NK-92 treated with Interleukin-12 subunit alpha and Interleukin-12 subunit beta, amount 100 ng/mL, for 24 hours (cell line): ENCODE measurements at regions not wholly inside any gene's neighbourhood (a gene's known extent, or its start where the extent isn't known, plus 50 kb on each side); places are given as distances from the start of the nearest gene placed in this dataset.
"Not testable (repeated sequence)": the region's sequence is repeated elsewhere in the genome, so short reads cannot be mapped to it uniquely, and the experiment has no call there.

ENCODE experiments used
- DNase-seq: peaks from one replicate; lab custom pipeline; 2025; lab: John Stamatoyannopoulos, UW

GRCh38 chr6:103167345-103168071 lies 1692.2 kb downstream of the HACE1 start:
- no peak for DNase-seq

GRCh38 chr6:103154779-103155572 lies 1704.7 kb downstream of the HACE1 start:
- no peak for DNase-seq

GRCh38 chr6:103153016-103153415 lies 1706.7 kb downstream of the HACE1 start:
- no peak for DNase-seq

GRCh38 chr6:103142902-103143301 lies 1716.8 kb downstream of the HACE1 start:
- DNase-seq, result no peak

GRCh38 chr6:103140308-103141027 lies 1719.3 kb downstream of the HACE1 start:
- DNase-seq, result no peak

GRCh38 chr6:103139377-103139776 lies 1720.3 kb downstream of the HACE1 start:
- DNase-seq, result no peak

- no peak for DNase-seq
These were observed 1731.0 kb downstream of the GRIK2 start for GRCh38 chr6:103124471-103124870.

- no peak for DNase-seq
These were observed 1729.5 kb downstream of the GRIK2 start for GRCh38 chr6:103122766-103123601.

GRCh38 chr6:103119056-103119455 lies 1725.5 kb downstream of the GRIK2 start:
- DNase-seq, result no peak

- DNase-seq, result no peak
These were observed 1721.1 kb downstream of the GRIK2 start for GRCh38 chr6:103114582-103114981.

GRCh38 chr6:103113416-103113815 lies 1719.9 kb downstream of the GRIK2 start:
- no peak for DNase-seq

GRCh38 chr6:103107985-103108384 lies 1714.5 kb downstream of the GRIK2 start:
- DNase-seq, result no peak

- DNase-seq, result no peak
These were observed 1712.2 kb downstream of the GRIK2 start for GRCh38 chr6:103105686-103106085.

GRCh38 chr6:103101267-103101666 lies 1707.8 kb downstream of the GRIK2 start:
- no peak for DNase-seq

- not testable (repeated sequence) for DNase-seq
These were observed 1698.9 kb downstream of the GRIK2 start for GRCh38 chr6:103092414-103092813.

- DNase-seq, result no peak
These were observed 1692.3 kb downstream of the GRIK2 start for GRCh38 chr6:103085801-103086200.

GRCh38 chr6:103081876-103082630 lies 1688.5 kb downstream of the GRIK2 start:
- no peak for DNase-seq

- no peak for DNase-seq
These were observed 1687.6 kb downstream of the GRIK2 start for GRCh38 chr6:103081126-103081525.

- no peak for DNase-seq
These were observed 1687.0 kb downstream of the GRIK2 start for GRCh38 chr6:103080497-103080896.

GRCh38 chr6:103079867-103080266 lies 1686.4 kb downstream of the GRIK2 start:
- DNase-seq, result no peak

GRCh38 chr6:103062136-103062535 lies 1668.6 kb downstream of the GRIK2 start:
- no peak for DNase-seq
